Endothelial cell of umbilical vein (primary cell): ENCODE measurements at regions not wholly inside any gene's neighbourhood (a gene's known extent, or its start where the extent isn't known, plus 50 kb on each side); places are given as distances from the start of the nearest gene placed in this dataset.

Experiments used
- BruUV-seq: library from RNA; stranded (reverse); fragments of 400-500 nt; replicated peaks from 2 replicates; lab custom pipeline; 2021; lab: Mats Ljungman, UMichigan
- CTCF ChIA-PET: fragments of 300-600, 350-600 bp; sonication (Branson Sonifier 250); formaldehyde crosslinking; loops from one replicate; lab custom pipeline; 2021; ENCODE audit warnings: antibody characterized with exemption, inconsistent platforms; lab: Charles Lee
- POLR2A ChIA-PET: fragments of 300-600, 350-600 bp; sonication (Branson Sonifier 250); formaldehyde crosslinking; loops from one replicate; lab custom pipeline; 2021; ENCODE audit warnings: antibody characterized with exemption, inconsistent platforms; lab: Charles Lee
- DNase-seq: peaks from one replicate; pipeline ENCODE4 v3.0.0-alpha.2; 2011; ENCODE audit warnings: low read depth, low spot score
- FAIRE-seq: peaks from 2 replicates; lab custom pipeline; 2011; peaks lifted over from hg19 to GRCh38; lab: Jason Lieb, UNC
- H2AFZ ChIP-seq: 2 replicates; pipeline ENCODE4 v1.6.0; 2012; ENCODE audit warnings: low read depth, low read length, control low read depth, inconsistent platforms
- H3K27ac ChIP-seq: 2 replicates; pipeline ENCODE4 v1.5.1; 2011; ENCODE audit warnings: low read depth, mild to moderate bottlenecking, control low read depth, low read length, moderate library complexity; ENCODE audit not compliant: insufficient read depth
- H3K27me3 ChIP-seq, 2 experiments: 2 replicates each; pipeline versions ENCODE4 v1.6.0 to v1.6.1; 2011; ENCODE audit warnings: low read length in 2 of 2, mixed read lengths in 1 of 2; ENCODE audit not compliant: control insufficient read depth in 2 of 2, insufficient read depth in 2 of 2
- H3K36me3 ChIP-seq, 2 experiments: 2 replicates in 1 of 2; 3 replicates in 1 of 2; pipeline ENCODE4 v1.5.1; 2011; ENCODE audit warnings: low read length in 2 of 2, mild to moderate bottlenecking in 1 of 2, moderate library complexity in 1 of 2; ENCODE audit not compliant: control insufficient read depth in 2 of 2, insufficient read depth in 2 of 2; ENCODE audit errors: extremely low read depth in 1 of 2
- H3K4me1 ChIP-seq: 3 replicates; pipeline ENCODE4 v1.5.1; 2011; ENCODE audit warnings: mild to moderate bottlenecking, low read length; ENCODE audit not compliant: control insufficient read depth, insufficient read depth; ENCODE audit errors: extremely low read depth
- H3K4me2 ChIP-seq: 2 replicates; pipeline ENCODE4 v1.6.1; 2011; ENCODE audit warnings: low read length, control low read depth, mixed read lengths; ENCODE audit not compliant: insufficient read depth
- H3K4me3 ChIP-seq, 3 experiments: fragments of 200-600 bp in 1 of 3; sonication (generic), shearing (Covaris generic) in 1 of 3; replicated peaks in 1 of 3; 2 replicates each; pipeline ENCODE4 v1.5.1; 2011 to 2016; ENCODE audit warnings: control low read depth in 3 of 3, low read length in 3 of 3, mild to moderate bottlenecking in 2 of 3, inconsistent platforms in 1 of 3, low read depth in 1 of 3, moderate library complexity in 1 of 3; ENCODE audit not compliant: insufficient read depth in 1 of 3
- H3K79me2 ChIP-seq: 2 replicates; pipeline ENCODE4 v1.6.0; 2012; ENCODE audit warnings: low read length, inconsistent platforms; ENCODE audit not compliant: control insufficient read depth, insufficient read depth
- H3K9ac ChIP-seq: replicated peaks from 2 replicates; pipeline ENCODE3; 2011; ENCODE audit warnings: low read length, control low read depth; ENCODE audit not compliant: insufficient read depth; ENCODE audit errors: extremely low read depth
- H3K9me1 ChIP-seq: replicated peaks from 3 replicates; pipeline ENCODE4 v1.6.0; 2011; ENCODE audit warnings: mild to moderate bottlenecking, low read length; ENCODE audit not compliant: control insufficient read depth, insufficient read depth; ENCODE audit errors: extremely low read depth
- H3K9me3 ChIP-seq: replicated peaks from 2 replicates; pipeline ENCODE4 v1.5.1; 2012; ENCODE audit warnings: low read length, inconsistent platforms; ENCODE audit not compliant: control insufficient read depth, insufficient read depth
- H4K20me1 ChIP-seq: replicated peaks from 2 replicates; pipeline ENCODE3; 2011; ENCODE audit warnings: mild to moderate bottlenecking, low read length; ENCODE audit not compliant: control insufficient read depth, insufficient read depth; ENCODE audit errors: extremely low read depth
- CTCF ChIP-seq, 2 donors: IDR thresholded peaks; 1 replicate in 1 of 2; 2 replicates in 1 of 2; pipeline ENCODE4 v1.5.1; 2011; ENCODE audit warnings: low read length in 2 of 2, mild to moderate bottlenecking in 2 of 2, moderate library complexity in 2 of 2, control low read depth in 1 of 2, inconsistent platforms in 1 of 2, low read depth in 1 of 2; ENCODE audit not compliant: insufficient read depth in 1 of 2; ENCODE audit errors: extremely low read depth in 1 of 2
- EZH2 ChIP-seq: IDR thresholded peaks from 2 replicates; pipeline ENCODE4 v1.6.1; 2012; ENCODE audit warnings: borderline replicate concordance, low read depth, mild to moderate bottlenecking, moderate library complexity, low read length, inconsistent platforms; ENCODE audit not compliant: severe bottlenecking
- FOS ChIP-seq: IDR thresholded peaks from 2 replicates; pipeline ENCODE4 v1.6.1; 2011; ENCODE audit warnings: mild to moderate bottlenecking, low read length, moderate library complexity, borderline replicate concordance; ENCODE audit not compliant: insufficient read depth
- GATA2 ChIP-seq: IDR thresholded peaks from 2 replicates; pipeline ENCODE4 v1.7.0; 2011; ENCODE audit warnings: low read depth, mild to moderate bottlenecking, moderate library complexity, mixed read lengths, low read length; ENCODE audit not compliant: insufficient read length, insufficient read depth
- JUN ChIP-seq: IDR thresholded peaks from 2 replicates; pipeline ENCODE4 v1.6.1; 2011; ENCODE audit warnings: borderline replicate concordance, low read depth; ENCODE audit not compliant: insufficient read length, insufficient read depth
- MAX ChIP-seq: IDR thresholded peaks from 2 replicates; pipeline ENCODE4 v1.6.1; 2011; ENCODE audit not compliant: insufficient read depth, insufficient read length
- MYC ChIP-seq: IDR thresholded peaks from one replicate; pipeline ENCODE4 v1.6.1; 2011; ENCODE audit warnings: mild to moderate bottlenecking, low read depth, low read length
- POLR2A ChIP-seq: IDR thresholded peaks from 2 replicates; pipeline ENCODE4 v1.6.1; 2012; ENCODE audit warnings: low read depth, mild to moderate bottlenecking, control low read depth, low read length
- POLR2AphosphoS5 ChIP-seq: IDR thresholded peaks from 2 replicates; pipeline ENCODE4 v1.6.1; 2012; ENCODE audit warnings: low read depth, mild to moderate bottlenecking, control low read depth, low read length, moderate library complexity; ENCODE audit not compliant: insufficient read depth
- dilution Hi-C: fragments of 300-500 bp; cut with MboI; formaldehyde crosslinking; loops from one replicate; pipeline ENCODE4 v1.15.0; 2019; ENCODE audit warnings: low sequenced_read_pairs; ENCODE audit not compliant: extremely low pct_ligation_motif_present
- intact Hi-C: fragments of 100-400 bp; cut with micrococcal nuclease; formaldehyde crosslinking; loops from one replicate; pipeline ENCODE4 v1.10.0; 2022

GRCh38 chr5:10145923-10146401, 103.7 kb downstream of the ATPSCKMT start:
- Histone ChIP-seq H3K27me3 (no peaks in the 10 kb centered on the region), H3K36me3 (no peaks in the 10 kb centered on the region), H3K79me2 (no peaks in the 10 kb centered on the region), H4K20me1 (no peaks in the 10 kb centered on the region), H3K9me3 (no peaks in the 10 kb centered on the region), H3K9ac (no peak overlapping the region), H3K9me1 (no peaks in the 10 kb centered on the region), H2AFZ (no peak overlapping the region), H3K4me2 (no peak overlapping the region), H3K4me3 (no peak overlapping the region), H3K27ac (no peak overlapping the region), H3K4me1 (no peaks in the 10 kb centered on the region)
- dilution Hi-C loops, result no loop called here
- no peak for TF ChIP-seq MYC
- no peak for TF ChIP-seq FOS
- TF ChIP-seq POLR2A, result no peak
- no peak for TF ChIP-seq POLR2AphosphoS5
- TF ChIP-seq GATA2, result no peak
- TF ChIP-seq CTCF (IDR thresholded peaks at IDR 0.05; ENCODE audit: extremely low read depth in 1 of 2, insufficient read depth in 1 of 2, low read depth in 1 of 2, low read length in 2 of 2), result no peak
- no peak for TF ChIP-seq JUN
- TF ChIP-seq EZH2, result no peak
- TF ChIP-seq MAX, result no peak
- BruUV-seq, result no TSS peak
- CTCF ChIA-PET, result no interaction called here
- intact Hi-C loops, result no loop called here
- no peak for FAIRE-seq
- POLR2A ChIA-PET, result no interaction called here
- DNase-seq, result no peak
